Left renal pelvis (tissue), 4 donors: ENCODE measurements at regions not wholly inside any gene's neighbourhood (a gene's known extent, or its start where the extent isn't known, plus 50 kb on each side); places are given as distances from the start of the nearest gene placed in this dataset.

Experiments
- DNase-seq, 4 donors: peaks; one replicate each; pipeline ENCODE4 v3.0.0-alpha.2; 2013; ENCODE audit warnings: low read depth in 4 of 4, low spot score in 3 of 4

DNA sequence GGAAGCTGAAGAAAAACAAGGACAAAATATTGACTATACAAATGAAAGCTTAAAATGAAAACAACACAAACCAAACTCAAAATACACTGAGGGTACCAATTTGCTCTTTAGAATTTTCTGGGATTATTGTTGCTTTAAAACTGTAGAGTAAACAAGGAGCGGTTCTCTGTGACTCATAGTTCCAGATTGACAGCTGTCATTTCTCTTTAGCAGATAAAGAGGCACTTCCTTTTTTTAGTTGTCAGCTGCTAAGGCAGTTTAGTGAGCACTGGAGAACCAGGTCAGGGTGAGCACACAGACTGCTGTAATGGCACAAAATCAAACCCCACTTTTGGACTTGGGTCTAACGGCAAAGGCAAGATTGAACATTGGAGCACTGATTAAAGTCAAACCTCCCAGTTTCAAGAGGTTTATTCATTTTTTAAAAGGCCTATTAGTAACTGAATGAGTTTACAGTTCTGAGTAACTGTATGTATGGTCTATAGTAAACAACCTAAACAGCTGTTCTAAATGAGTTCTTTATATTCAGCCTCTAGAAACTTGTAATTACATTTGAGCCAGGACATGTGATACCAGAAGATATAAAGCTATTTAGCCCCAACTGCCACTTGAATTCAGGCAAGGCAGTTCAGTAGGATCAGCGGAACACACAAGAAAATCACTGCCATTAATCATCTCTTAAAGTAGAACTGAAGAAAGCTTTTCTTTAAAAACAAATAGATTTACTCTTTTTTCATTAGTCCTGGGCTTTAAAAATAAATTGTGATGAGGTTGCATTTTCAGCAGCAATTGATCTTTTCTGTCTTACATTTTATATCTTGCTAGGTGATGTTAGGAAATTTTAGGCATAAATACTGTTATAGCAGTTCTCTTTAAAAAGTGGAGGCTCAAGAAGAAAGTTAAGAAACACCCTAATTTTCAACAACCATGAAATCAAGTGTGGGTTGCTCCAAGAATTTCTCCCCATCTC, 71.7 kb upstream of the PRICKLE1 start:
- no peak for DNase-seq

DNA sequence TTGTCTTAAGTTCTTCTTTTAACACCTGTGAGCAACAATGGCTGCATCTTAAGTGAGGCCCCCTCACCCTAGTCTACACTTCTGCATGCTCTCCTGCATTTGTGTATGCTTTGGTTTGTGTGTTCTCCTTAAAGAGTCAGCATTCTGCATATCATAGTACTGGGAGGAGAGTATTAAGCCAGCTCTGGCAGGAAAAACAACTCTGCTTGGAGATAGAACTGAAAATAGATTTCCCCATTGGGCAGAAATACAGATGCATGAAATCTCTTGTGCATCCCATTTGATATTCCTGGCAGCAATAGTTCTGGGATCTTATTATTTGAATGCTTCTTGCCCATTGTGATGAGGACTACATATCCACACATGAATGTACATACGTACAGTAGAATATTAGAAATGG, 70.6 kb upstream of the PRICKLE1 start:
- DNase-seq = no peak

DNA sequence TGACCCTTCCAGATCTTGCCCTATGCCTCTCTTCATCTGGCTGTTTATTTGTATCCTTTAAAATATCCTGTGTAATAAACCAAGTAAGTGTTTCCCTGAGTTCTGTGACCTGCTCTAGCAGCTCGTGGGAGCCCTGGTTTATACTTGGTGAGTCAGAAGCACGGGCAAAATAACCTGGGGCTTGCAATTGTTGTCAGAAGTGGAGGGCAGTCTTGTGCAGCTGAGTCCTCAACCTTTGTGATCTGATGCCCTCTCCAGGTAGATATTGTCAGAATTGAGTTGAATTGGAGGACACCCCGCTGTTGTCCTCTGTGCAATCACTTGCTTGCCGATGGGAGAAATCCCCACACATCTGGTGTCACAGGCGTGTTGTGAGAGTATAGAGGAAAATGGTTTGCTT, 62.5 kb upstream of the PRICKLE1 start:
- DNase-seq = no peak

DNA sequence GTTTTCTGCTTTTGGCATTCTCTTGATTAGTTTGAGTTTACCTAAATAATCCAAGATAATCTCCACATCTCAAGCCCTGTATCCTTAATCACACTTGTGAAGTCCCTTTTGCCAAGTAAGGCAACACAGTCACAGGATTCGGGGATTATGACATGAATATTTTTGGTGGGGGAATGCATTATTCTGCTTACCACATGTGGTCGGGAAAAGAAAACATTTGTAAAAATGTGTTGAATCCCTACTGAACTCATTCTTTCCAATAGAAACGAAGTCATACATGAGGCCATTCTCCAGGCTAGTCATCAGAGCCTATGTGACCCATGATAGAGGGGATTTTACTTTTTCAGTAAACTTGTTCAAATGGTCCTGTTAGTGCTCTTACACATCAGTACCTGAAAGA, 58.5 kb upstream of the PRICKLE1 start:
- DNase-seq = no peak

DNA sequence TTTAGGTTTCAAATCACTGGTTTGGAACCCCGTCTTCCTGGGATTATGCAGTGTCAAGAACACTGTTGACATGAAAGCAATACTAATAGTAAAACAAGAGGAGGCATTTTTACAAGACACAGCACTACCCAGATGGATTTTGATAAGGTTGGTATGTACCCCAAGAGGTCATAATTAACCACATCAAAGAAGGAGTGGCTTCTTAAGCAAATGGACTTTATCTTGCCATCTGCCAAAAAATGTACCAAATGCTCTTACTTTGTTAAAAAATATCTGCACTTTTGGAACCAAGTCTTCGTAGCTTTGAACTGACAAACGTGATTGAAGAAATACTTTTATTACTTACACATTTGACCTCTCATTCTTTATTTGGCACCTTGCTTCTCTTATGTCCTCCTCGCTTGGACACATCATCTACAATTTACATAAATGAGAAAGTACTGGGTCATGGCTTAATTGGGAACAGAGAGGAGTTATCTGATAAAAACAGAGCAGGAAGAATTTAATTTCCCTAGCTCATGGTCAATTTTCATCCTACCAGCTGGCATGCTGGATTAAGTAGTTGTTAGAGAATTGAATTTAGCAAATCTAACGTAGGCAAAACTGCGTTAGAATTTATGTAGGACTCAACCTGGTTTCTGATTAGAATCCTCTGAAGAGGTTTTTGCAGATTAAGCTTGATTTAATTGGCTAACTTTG, 54.5 kb upstream of the PRICKLE1 start:
- DNase-seq = no peak

DNA sequence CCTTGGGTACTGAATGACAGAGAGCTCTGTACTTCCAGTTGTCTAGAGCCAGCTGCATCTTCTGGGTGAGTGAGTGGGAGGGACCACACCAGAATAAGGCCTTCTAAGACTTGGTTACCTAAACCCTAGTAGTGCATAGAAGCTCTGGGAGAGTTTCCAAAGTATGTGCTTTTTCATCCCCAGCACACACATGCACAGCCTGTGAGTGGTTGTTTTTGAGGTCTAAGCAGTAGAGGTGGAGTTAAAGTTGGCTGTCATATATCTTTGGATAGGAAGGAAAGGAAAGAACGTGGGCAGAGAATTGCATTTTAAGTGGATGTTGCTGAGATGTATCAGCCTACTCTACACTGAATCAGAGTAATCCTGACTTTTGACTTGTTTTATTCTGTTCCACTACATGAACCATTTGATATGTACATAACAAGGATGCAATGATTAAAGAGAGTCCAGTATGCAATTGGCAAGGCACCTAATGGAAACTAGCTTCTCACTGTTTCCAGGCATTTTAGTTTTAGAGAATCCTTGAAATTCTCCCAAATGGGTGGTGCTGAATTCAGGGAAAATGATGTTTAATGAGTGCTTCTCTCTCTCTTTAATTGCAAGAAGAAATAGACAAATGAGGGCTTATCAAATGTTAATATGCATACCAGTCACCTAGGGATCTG, 51.8 kb upstream of the PRICKLE1 start:
- no peak for DNase-seq

DNA sequence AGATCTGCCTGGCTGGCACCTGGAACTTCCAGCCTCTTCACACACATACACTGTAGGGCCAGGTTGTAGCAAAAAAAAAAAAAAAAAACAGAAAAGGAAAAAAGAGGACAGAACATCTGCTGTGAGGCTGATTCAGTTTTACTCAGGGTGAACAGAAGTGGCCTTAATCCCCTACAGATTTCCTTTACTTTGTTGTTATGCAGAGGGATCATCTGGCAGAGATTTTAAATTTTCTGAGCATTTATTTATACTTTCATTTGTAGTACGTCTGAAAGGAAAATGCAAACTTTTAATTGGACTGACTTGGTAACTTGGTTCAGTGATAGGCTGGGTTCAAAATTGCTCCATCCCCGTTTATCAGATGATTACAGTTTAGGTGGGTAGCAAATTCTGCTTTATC, 50.8 kb upstream of the PRICKLE1 start:
- DNase-seq = no peak

DNA sequence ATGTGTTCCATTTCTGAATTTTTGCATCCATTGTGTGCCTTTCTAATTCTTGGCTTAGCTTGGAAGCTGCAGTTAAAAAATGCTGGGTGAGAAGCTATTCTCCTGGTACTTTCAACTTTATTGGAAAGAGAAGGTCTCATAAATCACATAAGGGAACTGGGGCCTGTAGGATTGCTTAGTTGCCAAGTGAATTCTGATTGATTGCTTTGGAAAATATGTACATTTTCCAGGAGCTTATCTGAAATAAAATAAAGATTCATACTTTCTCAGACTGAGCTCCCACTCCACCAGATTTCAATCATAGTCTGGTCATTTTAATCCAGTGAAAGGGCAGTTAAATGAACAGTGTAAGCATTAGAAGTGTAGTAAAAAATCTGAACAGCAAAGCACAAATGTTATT, 50.0 kb upstream of the PRICKLE1 start:
- no peak for DNase-seq
